ENCODE measurements at regions not wholly inside any gene's neighbourhood (a gene's known extent, or its start where the extent isn't known, plus 50 kb on each side); places are given as distances from the start of the nearest gene placed in this dataset.

GRCh38 chr5:2433086-2433485 is 318.4 kb downstream of the IRX2 start:
- ATAC-seq = no peak

DNA sequence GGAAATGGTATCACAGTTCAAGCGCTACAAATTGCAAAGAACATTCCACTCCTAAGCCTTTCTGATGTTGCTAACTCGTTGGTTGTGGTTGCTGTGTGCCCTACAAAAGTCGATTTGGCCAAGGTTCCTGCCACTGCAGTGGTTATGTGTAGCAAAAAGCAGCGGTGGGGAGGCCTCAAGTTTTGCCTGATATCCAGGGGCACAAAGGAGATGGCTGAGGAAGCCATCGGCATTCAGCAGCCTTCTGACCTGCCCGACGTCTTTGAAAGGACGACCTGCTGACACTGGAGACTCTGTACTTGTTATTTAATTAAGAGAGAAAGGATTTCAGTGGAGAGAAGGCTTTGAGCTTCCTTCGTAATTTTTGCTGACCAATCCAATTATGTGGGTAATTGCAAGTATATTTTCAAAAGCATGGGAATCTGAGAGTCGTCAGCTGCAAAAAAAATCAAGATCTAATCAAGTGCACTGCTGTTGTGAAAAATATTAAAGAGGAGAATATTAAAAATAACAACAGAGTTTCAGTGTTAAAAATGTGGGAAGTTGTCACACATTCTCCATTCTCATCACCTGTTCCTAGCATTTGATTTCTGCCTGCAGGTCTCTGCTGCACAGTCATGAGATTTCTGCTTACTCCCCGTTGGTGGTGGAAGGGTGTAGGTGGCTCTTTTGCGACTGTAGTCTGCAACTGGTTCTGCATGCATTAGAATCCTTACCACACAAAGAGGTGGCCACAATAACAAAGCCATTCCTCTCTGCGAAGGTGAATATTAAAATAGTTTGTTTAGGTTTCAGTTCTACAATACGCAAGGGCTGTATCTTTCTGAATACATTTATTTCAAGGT is 319.2 kb downstream of the IRX2 start:
- no peak for ATAC-seq

GRCh38 chr5:2430606-2431005 is 320.9 kb downstream of the IRX2 start:
- no peak for ATAC-seq

DNA sequence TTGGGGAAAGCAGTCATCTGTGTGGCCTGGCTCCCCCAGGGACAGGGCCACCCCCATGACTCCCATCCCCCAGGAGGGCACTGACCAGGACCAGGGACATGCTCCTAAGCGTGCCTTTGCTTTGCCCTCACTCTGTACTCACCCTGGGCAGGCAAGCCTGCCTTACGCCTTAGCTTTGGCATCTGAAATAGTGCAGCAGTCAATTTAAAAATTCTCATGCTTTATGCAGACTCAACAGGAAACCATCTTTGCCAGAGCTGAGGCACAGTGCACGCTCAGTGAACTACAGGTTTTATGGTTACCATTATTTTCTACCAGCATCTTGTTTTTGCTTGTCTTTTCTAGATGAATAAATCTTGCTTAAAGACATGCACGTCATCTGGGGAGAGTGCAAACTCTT is 323.5 kb downstream of the IRX2 start:
- ATAC-seq = no peak

- ATAC-seq = no peak
Observed at GRCh38 chr5:2423634-2424033, 327.8 kb downstream of the IRX2 start.

DNA sequence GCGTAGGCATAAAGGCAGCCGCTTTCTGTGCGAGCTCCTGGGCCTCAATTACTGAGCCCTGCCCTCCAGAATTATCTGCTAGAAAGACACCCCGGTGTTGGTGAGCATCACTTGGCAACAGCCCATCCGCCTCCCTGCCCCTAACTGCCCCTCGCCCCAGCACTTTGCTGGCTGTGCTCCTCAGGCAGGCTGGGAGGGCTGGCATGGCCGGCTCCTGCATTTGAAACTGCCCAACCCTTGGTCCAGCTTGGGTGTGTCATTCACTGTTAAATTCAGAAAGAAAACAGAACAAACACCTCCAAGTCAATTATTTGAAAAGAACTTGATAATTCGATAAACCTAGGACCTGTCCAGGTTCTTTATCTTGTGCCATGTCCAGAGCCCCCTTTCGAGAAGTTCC is 334.2 kb downstream of the IRX2 start:
- ATAC-seq = no peak

DNA sequence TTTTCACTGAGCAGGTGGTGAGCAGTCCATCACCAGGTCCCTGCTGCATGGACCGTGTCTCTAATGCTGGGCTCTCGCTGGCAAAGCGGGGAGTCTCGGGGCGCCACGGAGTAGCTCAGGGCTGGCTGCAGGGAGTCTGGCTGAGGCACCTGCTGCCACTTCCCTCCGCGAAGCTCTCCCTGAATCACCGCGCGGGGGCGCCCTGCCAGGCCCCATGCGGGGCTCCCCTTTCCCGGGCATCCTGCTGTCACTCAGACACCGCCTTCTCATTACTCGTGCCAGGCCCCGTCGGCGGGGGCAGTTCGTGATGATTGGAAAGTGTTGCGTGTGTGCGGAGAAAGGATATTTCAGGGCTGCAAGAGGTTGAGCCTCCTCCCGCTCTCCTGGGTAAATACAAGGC is 335.8 kb downstream of the IRX2 start:
- ATAC-seq = no peak

DNA sequence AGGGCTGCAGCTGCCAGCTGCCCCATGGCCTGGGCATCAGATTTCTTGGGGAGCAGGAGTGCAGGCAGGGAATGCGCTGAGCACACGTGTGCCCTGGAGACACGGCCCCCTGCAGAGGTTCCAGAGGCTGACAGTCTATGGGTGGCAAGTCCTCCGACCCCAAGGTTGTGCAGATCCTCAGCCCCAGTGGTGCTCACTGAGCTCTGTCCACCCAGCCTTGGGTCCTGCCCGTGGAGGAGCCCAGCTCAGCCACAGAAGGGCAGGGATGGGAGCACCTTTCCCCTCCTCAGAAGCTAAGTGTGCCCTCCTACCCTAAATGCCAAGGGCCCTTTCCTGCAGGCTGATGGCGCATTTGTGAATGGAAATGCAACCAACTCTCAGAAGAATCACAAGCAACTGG is 341.0 kb downstream of the IRX2 start:
- ATAC-seq = no peak

- no peak for ATAC-seq
Observed at GRCh38 chr5:2403296-2403695, 348.2 kb downstream of the IRX2 start.

DNA sequence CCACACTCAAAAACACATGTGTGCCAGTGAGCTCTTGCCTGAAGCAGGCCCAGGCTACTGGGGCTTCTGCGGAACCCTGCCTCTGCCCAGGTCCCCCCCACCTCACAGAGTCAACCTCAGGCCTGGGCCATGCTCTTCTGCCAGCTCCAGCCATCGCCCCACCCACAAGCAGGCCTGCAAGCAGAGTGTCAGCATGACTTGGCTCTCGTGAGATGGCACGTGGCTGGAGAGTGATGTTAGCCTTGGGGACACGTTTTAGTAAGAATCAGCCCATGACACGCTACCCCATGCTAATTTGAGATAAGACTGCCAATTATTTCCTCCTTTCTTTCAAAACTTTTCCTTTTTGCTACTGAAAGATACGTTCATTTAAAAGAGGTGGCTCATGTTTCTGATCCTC is 351.7 kb downstream of the IRX2 start:
- no peak for ATAC-seq

- no peak for ATAC-seq
Observed at GRCh38 chr5:2399096-2399495, 352.4 kb downstream of the IRX2 start.

- ATAC-seq = no peak
Observed at GRCh38 chr5:2393556-2393955, 357.9 kb downstream of the IRX2 start.

DNA sequence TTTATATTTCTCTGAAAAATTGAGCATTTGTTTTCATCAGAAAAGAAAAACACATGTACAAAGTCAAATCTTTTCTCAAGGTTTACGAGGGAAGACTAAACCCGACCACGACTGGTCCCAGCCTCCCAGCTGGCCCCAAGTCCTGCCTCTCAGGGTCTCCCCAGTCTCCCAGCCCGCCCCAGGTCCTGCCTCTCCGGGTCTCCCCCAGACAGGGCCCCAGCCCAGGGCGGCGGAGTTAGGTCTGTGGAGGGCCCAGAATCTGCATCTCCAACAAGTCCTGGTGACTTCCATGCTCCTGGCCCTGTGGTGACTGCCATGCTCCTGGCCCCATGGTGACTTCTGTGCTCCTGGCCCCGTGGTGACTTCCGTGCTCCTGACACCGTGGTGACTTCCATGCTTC is 359.9 kb downstream of the IRX2 start:
- no peak for ATAC-seq

- ATAC-seq = no peak
Observed at GRCh38 chr5:2391021-2391420, 360.5 kb downstream of the IRX2 start.

DNA sequence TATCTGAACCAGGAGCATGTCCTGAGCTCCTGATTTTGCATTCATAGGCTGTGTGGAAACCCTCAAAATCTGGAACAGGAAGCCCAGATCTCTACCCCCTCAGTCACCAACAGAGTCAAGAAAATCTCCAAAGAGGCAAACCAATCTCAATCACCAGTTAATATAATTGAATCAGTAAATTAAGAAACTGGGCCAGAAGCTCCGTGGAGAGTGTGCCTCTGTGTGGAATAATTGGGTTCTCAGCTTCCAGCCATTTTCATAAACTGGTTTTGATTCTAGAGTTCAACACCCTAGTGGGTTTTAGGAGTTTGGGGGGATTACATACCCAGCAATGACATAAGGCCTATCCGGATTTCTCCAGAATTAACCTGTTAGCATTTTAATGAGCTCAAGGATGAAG is 362.9 kb downstream of the IRX2 start:
- ATAC-seq = no peak

GRCh38 chr5:2387634-2388325 is 363.7 kb downstream of the IRX2 start:
- no peak for ATAC-seq

DNA sequence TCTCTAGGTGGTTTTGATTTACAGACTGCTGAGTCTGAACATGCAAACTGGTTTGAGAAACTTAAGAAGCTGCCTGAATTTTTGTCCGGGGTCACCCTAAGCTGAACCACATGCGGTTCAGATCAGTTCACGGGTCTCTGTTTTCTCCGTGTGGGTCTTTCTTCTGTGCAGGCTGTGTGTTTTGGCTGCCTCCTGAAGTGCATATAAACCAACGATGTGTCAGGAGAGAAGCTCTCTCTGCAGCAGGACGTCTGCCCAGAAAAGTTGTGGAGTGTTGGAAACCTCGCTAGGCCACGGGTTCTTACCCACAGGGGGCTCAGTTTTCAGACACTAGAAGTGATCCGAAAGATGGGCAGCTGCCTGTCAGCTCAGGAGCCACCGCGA is 364.2 kb downstream of the IRX2 start:
- ATAC-seq = no peak

- ATAC-seq = no peak
Observed at GRCh38 chr5:2385818-2386217, 365.7 kb downstream of the IRX2 start.

GRCh38 chr5:2383698-2384065 is 367.8 kb downstream of the IRX2 start:
- ATAC-seq = no peak

DNA sequence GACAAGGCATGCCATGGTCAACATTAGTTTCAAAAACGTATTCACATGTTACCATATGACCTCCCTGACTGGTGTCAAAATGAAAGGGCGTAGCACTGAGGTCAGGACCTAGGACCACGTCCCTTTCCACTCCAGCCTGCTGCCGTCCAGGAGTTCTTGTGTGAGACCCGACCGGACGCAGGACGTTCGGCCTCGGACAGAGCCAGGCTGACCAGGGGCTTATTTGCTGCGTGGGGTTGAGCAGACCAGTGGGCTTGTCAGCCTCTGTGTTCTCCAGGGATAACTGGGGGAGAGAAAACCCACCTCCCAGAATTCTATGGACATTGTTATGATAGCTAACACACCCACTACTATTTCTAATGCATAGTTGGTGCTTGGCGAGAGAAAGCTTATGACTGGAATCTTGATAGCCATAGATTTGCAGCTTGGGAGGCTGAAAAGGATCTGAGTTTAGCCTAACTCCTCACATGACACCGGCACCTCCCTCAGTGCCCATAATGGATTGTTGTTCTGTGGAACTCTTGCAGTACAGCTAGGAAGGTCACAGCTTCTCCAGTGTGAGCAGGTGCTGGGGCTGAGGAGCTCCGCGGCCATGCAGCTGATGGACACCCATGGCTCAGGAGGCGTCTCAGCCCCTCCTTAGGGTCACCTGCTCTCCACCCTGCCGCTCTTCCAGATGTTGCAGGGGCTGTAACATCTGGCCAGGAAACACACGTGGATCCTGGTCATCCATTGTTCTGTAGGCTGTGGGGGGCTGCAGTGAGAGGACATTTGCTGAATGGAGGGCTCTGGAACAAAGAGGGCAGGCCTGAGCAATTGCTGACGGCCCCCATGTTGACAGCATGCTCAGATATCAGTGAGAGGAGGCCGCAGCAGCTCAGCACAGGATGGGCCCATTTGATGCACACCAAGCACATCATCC is 368.4 kb downstream of the IRX2 start:
- no peak for ATAC-seq

DNA sequence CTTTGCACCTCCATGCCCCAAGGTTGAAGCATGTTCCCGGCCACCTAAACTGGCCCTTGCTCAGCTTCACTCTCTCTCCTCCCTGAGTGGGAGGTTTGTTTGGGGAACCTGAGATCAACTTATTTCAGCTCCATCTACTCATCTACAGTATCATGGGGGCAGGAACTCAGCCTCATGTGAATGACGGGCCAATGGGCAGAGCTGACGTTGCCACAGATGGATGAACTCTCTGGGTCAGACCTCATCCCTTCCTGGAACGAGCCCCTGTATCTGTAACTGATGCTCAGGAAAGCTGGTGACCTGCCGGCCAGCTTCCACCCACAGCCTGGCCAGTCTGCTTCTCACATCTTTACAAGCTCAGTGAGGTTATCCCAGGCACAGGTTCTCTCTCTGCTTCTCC is 369.6 kb downstream of the IRX2 start:
- ATAC-seq = no peak

DNA sequence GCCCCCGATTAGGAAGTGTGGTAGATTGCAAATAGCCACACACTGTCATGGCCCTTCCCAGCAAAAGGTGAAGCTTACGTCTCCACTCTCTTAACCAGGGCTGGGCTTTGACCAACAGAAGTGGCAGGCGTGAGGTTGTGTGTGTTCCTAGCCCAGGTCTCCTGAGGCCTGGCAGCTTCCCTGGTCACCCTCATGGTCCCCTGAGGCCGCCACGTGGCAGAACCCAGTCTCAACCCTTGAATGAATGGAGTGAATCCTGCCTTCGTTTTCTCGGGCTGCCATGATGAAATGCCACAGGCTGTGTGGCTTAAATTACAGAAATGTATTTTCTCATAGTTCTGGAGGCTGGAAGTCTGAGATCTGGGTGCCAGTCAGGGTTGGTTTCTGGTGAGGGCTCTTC is 370.4 kb downstream of the IRX2 start:
- ATAC-seq = no peak

DNA sequence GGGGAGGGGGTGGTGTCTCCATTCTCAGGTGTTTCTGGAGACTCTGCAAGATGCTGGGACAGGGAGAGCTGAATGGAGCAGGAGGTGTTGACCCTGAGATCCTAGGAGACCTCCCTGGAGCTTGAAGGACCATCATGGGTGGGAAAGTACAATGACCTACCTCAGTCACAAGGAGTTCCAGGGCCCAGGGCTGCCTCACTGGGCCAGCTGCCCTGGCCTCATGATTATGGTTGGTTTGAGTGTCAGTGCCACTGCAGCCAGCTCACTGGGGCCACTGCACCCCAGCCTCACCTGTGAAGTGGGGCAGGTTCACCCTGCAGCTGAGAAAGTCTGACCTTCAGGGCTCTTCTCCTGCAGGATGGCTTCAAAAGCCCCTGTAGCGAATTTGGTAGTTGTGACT is 372.5 kb downstream of the IRX2 start:
- no peak for ATAC-seq
